GM13977 (cell line): ENCODE measurements at regions not wholly inside any gene's neighbourhood (a gene's known extent, or its start where the extent isn't known, plus 50 kb on each side); places are given as distances from the start of the nearest gene placed in this dataset.
A peak's percentile ranks its signal among the peaks of the same experiment; 100 is the strongest.

Source experiments
- DNase-seq: peaks from one replicate; pipeline ENCODE4 v3.0.0; 2012; ENCODE audit warnings: low spot score
- CTCF ChIP-seq: IDR thresholded peaks from 2 replicates; pipeline ENCODE4 v1.5.1; 2012; ENCODE audit warnings: mild to moderate bottlenecking, control low read depth; ENCODE audit not compliant: insufficient read depth; ENCODE audit errors: extremely low read depth, missing control alignments
- in situ Hi-C: fragments of 300-500 bp; cut with MboI; formaldehyde crosslinking; loops from one replicate; pipeline ENCODE4 v1.12.0; 2022; ENCODE audit warnings: low sequenced_read_pairs, low pct_unique_long_range_greater_than_20kb, mixed read lengths, inconsistent platforms; ENCODE audit not compliant: unreplicated experiment

- DNase-seq: no peak
- TF ChIP-seq CTCF: no peak
- in situ Hi-C loops: no loop called here
Observed at GRCh38 chr9:32698706-32699277, 63.3 kb upstream of the TAF1L start.

GRCh38 chr9:32701321-32702022, 66.0 kb upstream of the TAF1L start:
- no peak for TF ChIP-seq CTCF
- in situ Hi-C loops: no loop called here
- DNase-seq: no peak

GRCh38 chr9:32703635-32704034, 68.2 kb upstream of the TAF1L start:
- peak; percentile 32 for TF ChIP-seq CTCF
- no peak for DNase-seq
- in situ Hi-C loops: no loop called here

- no peak for TF ChIP-seq CTCF
- DNase-seq: no peak
Observed at GRCh38 chr9:32704343-32704742, 68.9 kb upstream of the TAF1L start.

GRCh38 chr9:32705059-32705458, 69.6 kb upstream of the TAF1L start:
- DNase-seq: no peak
- TF ChIP-seq CTCF: no peak
- in situ Hi-C loops: no loop called here

More at GRCh38 chr9:32704343-32704742, 68.9 kb upstream of the TAF1L start:
- in situ Hi-C loops: no loop called here

GRCh38 chr9:32706004-32706724, 70.7 kb upstream of the TAF1L start:
- TF ChIP-seq CTCF: no peak
- in situ Hi-C loops: no loop called here
- no peak for DNase-seq
